H9 (cell line): ENCODE measurements at regions not wholly inside any gene's neighbourhood (a gene's known extent, or its start where the extent isn't known, plus 50 kb on each side); places are given as distances from the start of the nearest gene placed in this dataset.

ENCODE experiments used
- DNase-seq: peaks from one replicate; pipeline ENCODE4 v3.0.0-alpha.2; 2017
- H2AFZ ChIP-seq: one replicate; pipeline ENCODE4 v1.6.1; 2013; ENCODE audit warnings: mild to moderate bottlenecking, low read length, control low read depth, moderate library complexity
- H2AK5ac ChIP-seq: 2 replicates; pipeline ENCODE4 v1.6.1; 2013; ENCODE audit warnings: low read length, control low read depth, mixed read lengths; ENCODE audit not compliant: insufficient read length
- H2BK120ac ChIP-seq: one replicate; pipeline ENCODE4 v1.6.1; 2013; ENCODE audit warnings: low read depth, mild to moderate bottlenecking, low read length, control low read depth, inconsistent platforms; ENCODE audit not compliant: poor library complexity, severe bottlenecking
- H2BK12ac ChIP-seq: 2 replicates; pipeline ENCODE4 v1.6.1; 2013; ENCODE audit warnings: low read length, control low read depth, mixed read lengths, low read depth; ENCODE audit not compliant: insufficient read length
- H2BK15ac ChIP-seq: 2 replicates; pipeline ENCODE4 v1.6.1; 2013; ENCODE audit warnings: low read depth, low read length, control low read depth
- H2BK20ac ChIP-seq: one replicate; pipeline ENCODE4 v1.6.1; 2013; ENCODE audit warnings: low read depth, mild to moderate bottlenecking, low read length, control low read depth, inconsistent platforms; ENCODE audit not compliant: poor library complexity, severe bottlenecking
- H2BK5ac ChIP-seq: 2 replicates; pipeline ENCODE4 v1.6.1; 2013; ENCODE audit warnings: low read length, control low read depth, mixed read lengths; ENCODE audit not compliant: insufficient read length
- H3K14ac ChIP-seq: 2 replicates; pipeline ENCODE4 v1.6.1; 2013; ENCODE audit warnings: low read length, control low read depth; ENCODE audit not compliant: insufficient read depth
- H3K18ac ChIP-seq: 2 replicates; pipeline ENCODE4 v1.6.1; 2013; ENCODE audit warnings: low read depth, mild to moderate bottlenecking, mixed read lengths, low read length, control low read depth; ENCODE audit not compliant: insufficient read length
- H3K23ac ChIP-seq: 2 replicates; pipeline ENCODE4 v1.6.1; 2013; ENCODE audit warnings: low read length, control low read depth, mixed read lengths, low read depth; ENCODE audit not compliant: insufficient read length
- H3K23me2 ChIP-seq: 2 replicates; pipeline ENCODE4 v1.6.1; 2013; ENCODE audit warnings: low read depth, mild to moderate bottlenecking, mixed read lengths, low read length, control low read depth; ENCODE audit not compliant: insufficient read length, poor library complexity, severe bottlenecking
- H3K27ac ChIP-seq: 2 replicates; pipeline ENCODE4 v1.5.1; 2013; ENCODE audit warnings: low read length, control low read depth, mixed read lengths, low read depth; ENCODE audit not compliant: insufficient read length
- H3K27me3 ChIP-seq: 2 replicates; pipeline ENCODE4 v1.6.1; 2013; ENCODE audit warnings: low read length, control low read depth, inconsistent platforms; ENCODE audit not compliant: insufficient read depth
- H3K4ac ChIP-seq: 2 replicates; pipeline ENCODE4 v1.6.1; 2013; ENCODE audit warnings: low read depth, mild to moderate bottlenecking, control low read depth, inconsistent platforms, low read length, moderate library complexity
- H3K4me1 ChIP-seq: 2 replicates; pipeline ENCODE4 v1.6.1; 2013; ENCODE audit warnings: low read length, control low read depth, inconsistent platforms; ENCODE audit not compliant: insufficient read depth
- H3K4me2 ChIP-seq: 2 replicates; pipeline ENCODE4 v1.6.1; 2013; ENCODE audit warnings: low read length, control low read depth, mixed read lengths; ENCODE audit not compliant: insufficient read length, insufficient read depth
- H3K56ac ChIP-seq: 2 replicates; pipeline ENCODE4 v1.6.1; 2013; ENCODE audit warnings: low read depth, mild to moderate bottlenecking, mixed read lengths, low read length, control low read depth; ENCODE audit not compliant: insufficient read length
- H3K79me1 ChIP-seq: 2 replicates; pipeline ENCODE4 v1.6.1; 2013; ENCODE audit warnings: low read depth, mild to moderate bottlenecking, moderate library complexity, low read length, control low read depth, inconsistent platforms; ENCODE audit not compliant: insufficient read depth, poor library complexity, severe bottlenecking
- H3K79me2 ChIP-seq: 2 replicates; pipeline ENCODE4 v1.6.1; 2013; ENCODE audit warnings: low read length, control low read depth, inconsistent platforms; ENCODE audit not compliant: insufficient read depth
- H3K9ac ChIP-seq: 2 replicates; pipeline ENCODE4 v1.6.1; 2013; ENCODE audit warnings: low read length, control low read depth, mixed read lengths; ENCODE audit not compliant: insufficient read length; ENCODE audit errors: extremely low read depth
- H3K9me3 ChIP-seq: one replicate; pipeline ENCODE4 v1.6.1; 2013; ENCODE audit warnings: low read depth, low read length, inconsistent platforms; ENCODE audit not compliant: control insufficient read depth
- H3T11ph ChIP-seq: one replicate; pipeline ENCODE4 v1.6.1; 2013; ENCODE audit warnings: mild to moderate bottlenecking, low read length, control low read depth, inconsistent platforms
- H4K20me1 ChIP-seq: one replicate; pipeline ENCODE4 v1.6.1; 2013; ENCODE audit not compliant: control insufficient read depth, insufficient read length, insufficient read depth
- H4K5ac ChIP-seq: 2 replicates; pipeline ENCODE4 v1.6.1; 2013; ENCODE audit warnings: low read depth, mild to moderate bottlenecking, mixed read lengths, low read length, control low read depth; ENCODE audit not compliant: insufficient read length
- H4K8ac ChIP-seq: replicated peaks from 2 replicates; pipeline ENCODE4 v1.6.1; 2013; ENCODE audit warnings: low read length, control low read depth, mixed read lengths, low read depth; ENCODE audit not compliant: insufficient read length
- H4K91ac ChIP-seq: 2 replicates; pipeline ENCODE4 v1.6.1; 2013; ENCODE audit warnings: low read depth, mild to moderate bottlenecking, moderate library complexity, mixed read lengths, low read length, control low read depth; ENCODE audit not compliant: insufficient read length
- H3K27ac Mint-ChIP-seq, 3 experiments: 2 replicates in 2 of 3; 3 replicates in 1 of 3; pipeline ENCODE4 v1.8.0; 2020 to 2021; ENCODE audit warnings: mixed read lengths in 3 of 3, mild to moderate bottlenecking in 1 of 3, moderate library complexity in 1 of 3
- H3K27me3 Mint-ChIP-seq: 2 replicates; pipeline ENCODE4 v1.8.0; 2021; ENCODE audit warnings: low read depth, mild to moderate bottlenecking, moderate library complexity, mixed read lengths
- H3K36me3 Mint-ChIP-seq, 3 experiments: 2 replicates in 2 of 3; 3 replicates in 1 of 3; pipeline ENCODE4 v1.8.0; 2020 to 2021; ENCODE audit warnings: low read depth in 3 of 3, mixed read lengths in 3 of 3; ENCODE audit not compliant: insufficient read depth in 1 of 3
- H3K4me1 Mint-ChIP-seq, 2 experiments: 2 replicates each; pipeline ENCODE4 v1.8.0; 2020; ENCODE audit warnings: mixed read lengths in 2 of 2
- H3K4me3 Mint-ChIP-seq, 2 experiments: 2 replicates in 1 of 2; 3 replicates in 1 of 2; pipeline ENCODE4 v1.8.0; 2020 to 2021; ENCODE audit warnings: mild to moderate bottlenecking in 2 of 2, mixed read lengths in 2 of 2, moderate library complexity in 1 of 2
- H3K9me3 Mint-ChIP-seq, 2 experiments: 2 replicates in 1 of 2; 3 replicates in 1 of 2; pipeline ENCODE4 v1.8.0; 2020; ENCODE audit warnings: mild to moderate bottlenecking in 2 of 2, mixed read lengths in 2 of 2, moderate library complexity in 1 of 2
- CTCF ChIP-seq: fragments of 200-600 bp; sonication (generic); conservative IDR thresholded peaks from 3 replicates; pipeline ENCODE4 v1.8.0; 2021; ENCODE audit warnings: antibody characterized with exemption, mild to moderate bottlenecking
- WGBS: extraction: QIAGEN DNeasy Blood & Tissue Kit; methylation state at CpG from one replicate; pipeline ENCODE4 v1.1.7; 2013; ENCODE audit warnings: missing lambda C conversion rate, low lambda C conversion rate, mixed read lengths; ENCODE audit not compliant: insufficient read length; ENCODE audit errors: extremely low coverage; 5-methylcytosine and 5-hydroxymethylcytosine counted together

GRCh38 chr17:83175822-83176622 lies 96.6 kb downstream of the METRNL start:
- H3K56ac ChIP-seq: no peak overlapping the region
- no peak overlapping the region for H2BK12ac ChIP-seq
- H3K9me3 Mint-ChIP-seq: peaks cover 0 to 8% of the 10 kb centered on the region in 2 experiments; a peak in 2 of 5 replicates
- no peak overlapping the region for H3K27ac ChIP-seq
- peaks cover 4% of the 10 kb centered on the region for H3K27me3 Mint-ChIP-seq
- H3K4me1 Mint-ChIP-seq: peaks cover under 1 to 7% of the 10 kb centered on the region in 2 experiments
- H3K23me2 ChIP-seq: no peaks in the 10 kb centered on the region
- no peak overlapping the region for H3K4me2 ChIP-seq
- H3K79me2 ChIP-seq: no peaks in the 10 kb centered on the region
- no peak overlapping the region for H3K14ac ChIP-seq
- H3K4me1 ChIP-seq: no peaks in the 10 kb centered on the region
- no peaks in the 10 kb centered on the region for H3K79me1 ChIP-seq
- no peak overlapping the region for H2BK20ac ChIP-seq
- H3K9ac ChIP-seq: no peak overlapping the region
- H3T11ph ChIP-seq: no peak overlapping the region
- H3K9me3 ChIP-seq: no peaks in the 10 kb centered on the region
- H4K5ac ChIP-seq: no peak overlapping the region
- H2BK15ac ChIP-seq: no peak overlapping the region
- no peak overlapping the region for H2AK5ac ChIP-seq
- H3K4ac ChIP-seq: no peak overlapping the region
- no peaks in the 10 kb centered on the region for H3K27me3 ChIP-seq
- H4K91ac ChIP-seq: no peak overlapping the region
- whole genome bisulfite sequencing: no CpG with 5 or more reads among the region's 15 CpGs
- no peak overlapping the region for H3K4me3 Mint-ChIP-seq
- no peak overlapping the region for H2BK5ac ChIP-seq
- H3K27ac Mint-ChIP-seq: no peak overlapping the region
- no peak overlapping the region for H4K8ac ChIP-seq
- H2BK120ac ChIP-seq: no peak overlapping the region
- no peaks in the 10 kb centered on the region for H3K36me3 Mint-ChIP-seq
- no peak for DNase-seq
- no peak overlapping the region for H2AFZ ChIP-seq
- no peak overlapping the region for H3K23ac ChIP-seq
- TF ChIP-seq CTCF: no peak
- no peaks in the 10 kb centered on the region for H4K20me1 ChIP-seq
- no peak overlapping the region for H3K18ac ChIP-seq
